Ureter (tissue), 1 donor: ENCODE measurements at regions not wholly inside any gene's neighbourhood (a gene's known extent, or its start where the extent isn't known, plus 50 kb on each side); places are given as distances from the start of the nearest gene placed in this dataset.
A peak's percentile ranks its signal among the peaks of the same experiment; 100 is the strongest.

ENCODE experiments used
- DNase-seq: peaks from one replicate; pipeline ENCODE4 v3.0.0-alpha.2; 2020; ENCODE audit warnings: low spot score
- donor health status: DM: yes; HTN: yes; CAD: no.

- no peak for DNase-seq
Measured at GRCh38 chr9:134561427-134562145, 80.0 kb upstream of the COL5A1 start.

- peak; percentile 33 for DNase-seq
Measured at GRCh38 chr9:134562146-134562849, 79.3 kb upstream of the COL5A1 start.

DNA sequence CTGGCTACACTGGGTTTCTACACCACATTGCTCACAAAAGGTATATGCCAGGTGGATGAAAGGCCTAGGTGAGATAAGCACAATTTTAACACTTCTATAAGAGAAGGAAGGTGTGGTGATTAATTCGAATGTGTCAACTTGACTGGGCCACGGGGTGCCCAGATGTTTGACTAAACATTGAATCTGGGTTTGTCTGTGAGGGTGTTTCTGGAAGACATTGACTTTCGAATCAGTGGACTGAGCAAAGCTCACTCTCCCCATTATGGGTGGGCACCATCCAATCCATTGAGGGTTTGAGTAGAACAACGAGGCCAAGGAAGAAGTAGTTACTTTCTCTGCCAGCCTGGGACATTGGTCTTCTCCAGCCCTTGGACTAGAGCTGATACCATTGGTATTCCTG is 78.2 kb upstream of the COL5A1 start:
- DNase-seq: peak; percentile 3

DNA sequence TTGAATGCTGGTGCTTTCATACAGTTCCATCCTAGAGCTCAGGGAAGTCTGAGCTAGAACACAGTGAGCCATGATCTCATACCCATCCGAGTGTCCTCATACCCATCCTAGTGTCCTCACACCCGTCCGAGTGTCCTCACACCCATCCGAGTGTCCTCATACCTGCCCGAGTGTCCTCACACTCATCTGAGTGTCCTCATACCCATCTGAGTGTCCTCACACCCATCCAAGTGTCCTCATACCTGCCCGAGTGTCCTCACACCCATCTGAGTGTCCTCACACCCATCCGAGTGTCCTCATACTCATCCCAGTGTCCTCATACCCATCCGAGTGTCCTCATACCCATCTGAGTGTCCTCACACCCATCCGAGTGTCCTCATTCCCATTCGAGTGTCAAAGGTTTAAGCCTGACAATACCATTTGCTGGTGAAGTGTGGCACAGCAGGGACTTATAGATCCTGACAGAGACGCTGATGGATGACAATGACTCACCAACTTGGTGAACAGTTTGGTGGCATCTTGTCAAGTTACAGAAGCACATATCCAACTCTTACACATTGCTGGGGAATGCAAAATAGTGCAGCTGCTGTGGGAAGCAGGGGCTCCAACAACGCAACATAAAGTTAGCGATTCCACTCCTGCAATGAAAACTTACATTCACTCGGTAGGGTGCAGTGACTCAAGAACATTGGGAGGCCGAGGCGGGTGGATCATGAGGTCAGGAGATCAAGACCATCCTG is 77.0 kb upstream of the COL5A1 start:
- DNase-seq: peak; percentile 7

DNA sequence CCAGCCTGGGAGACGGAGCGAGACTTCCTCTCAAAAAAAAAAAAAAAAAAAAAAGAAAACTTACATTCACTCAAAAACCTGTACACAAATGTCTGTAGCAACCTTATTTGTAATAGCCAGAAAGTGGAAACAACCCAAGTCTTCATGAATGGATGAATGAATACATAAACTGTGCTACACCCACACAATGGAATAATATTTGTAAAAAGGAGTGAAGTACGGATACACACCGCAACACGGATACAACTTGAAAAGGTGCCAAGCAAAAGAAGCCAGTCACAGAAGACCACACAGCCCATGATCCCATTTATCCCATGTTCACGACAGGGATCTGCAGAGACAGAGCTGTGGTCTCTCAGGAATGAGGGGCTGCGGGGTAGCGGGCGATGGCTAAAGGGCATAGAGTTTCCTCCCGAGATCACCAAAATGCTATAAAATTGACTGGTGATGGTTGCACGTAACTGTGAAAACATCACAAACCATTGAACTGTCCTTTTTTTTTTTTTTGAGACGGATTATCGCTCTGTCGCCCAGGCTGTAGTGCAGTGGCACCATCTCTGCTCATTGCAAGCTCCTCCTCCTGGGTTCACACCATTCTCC is 76.2 kb upstream of the COL5A1 start:
- DNase-seq: peak; percentile 1

DNA sequence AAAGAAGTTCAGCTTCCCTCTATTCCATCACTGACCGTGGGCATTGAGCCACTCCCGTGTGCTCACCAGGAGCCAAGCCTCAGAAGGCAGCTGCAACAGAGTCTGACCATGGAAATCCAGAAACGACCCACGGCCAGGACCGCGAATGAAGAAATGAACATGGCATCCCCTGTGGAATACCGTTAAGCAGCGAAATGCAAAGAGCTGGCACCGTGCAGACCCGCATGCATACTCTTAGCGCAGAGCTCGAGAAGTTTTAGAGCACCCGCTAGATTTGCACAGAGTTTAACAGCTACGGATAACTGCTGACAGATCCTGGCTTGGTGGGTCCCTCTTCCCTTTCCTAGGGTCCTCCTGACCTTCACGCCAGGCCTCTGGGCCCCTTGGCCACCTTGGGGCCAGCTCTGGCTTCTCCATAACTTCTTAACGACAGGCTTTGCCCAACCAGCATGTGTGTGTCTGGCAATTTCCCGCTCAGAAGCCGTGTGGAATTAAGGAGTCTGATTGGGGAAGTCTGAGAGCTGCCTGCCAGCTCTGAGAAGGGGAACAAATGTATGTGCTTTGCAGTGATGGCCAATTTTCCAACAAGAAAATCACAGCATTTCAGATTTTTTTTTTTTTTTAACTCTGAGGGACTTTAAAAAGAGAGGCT is 75.3 kb upstream of the COL5A1 start:
- DNase-seq: peak; percentile 5

GRCh38 chr9:134566936-134567335 is 74.7 kb upstream of the COL5A1 start:
- DNase-seq: peak; percentile 5

- peak; percentile 32 for DNase-seq
Measured at GRCh38 chr9:134568116-134568515, 73.5 kb upstream of the COL5A1 start.

GRCh38 chr9:134568811-134569210 is 72.8 kb upstream of the COL5A1 start:
- no peak for DNase-seq

DNA sequence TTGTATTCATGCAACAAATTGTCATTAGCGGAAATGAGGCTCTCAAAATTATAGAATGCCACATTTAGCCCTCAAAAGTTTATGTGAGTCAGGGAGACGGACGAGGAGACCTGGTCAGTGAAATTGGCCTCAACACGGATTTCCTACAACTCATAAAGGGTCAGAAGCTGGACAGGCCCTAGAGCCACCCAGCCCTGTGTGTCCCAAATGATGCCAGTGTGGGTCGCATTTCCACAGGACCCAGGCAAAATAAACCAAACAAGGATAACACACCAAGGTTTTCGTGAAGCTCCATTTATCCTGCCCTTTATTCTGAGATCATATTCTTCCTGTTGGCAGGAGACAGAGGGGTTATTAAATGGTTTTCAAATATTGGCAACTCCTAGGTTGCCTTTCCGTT is 72.0 kb upstream of the COL5A1 start:
- peak; percentile 7 for DNase-seq

DNA sequence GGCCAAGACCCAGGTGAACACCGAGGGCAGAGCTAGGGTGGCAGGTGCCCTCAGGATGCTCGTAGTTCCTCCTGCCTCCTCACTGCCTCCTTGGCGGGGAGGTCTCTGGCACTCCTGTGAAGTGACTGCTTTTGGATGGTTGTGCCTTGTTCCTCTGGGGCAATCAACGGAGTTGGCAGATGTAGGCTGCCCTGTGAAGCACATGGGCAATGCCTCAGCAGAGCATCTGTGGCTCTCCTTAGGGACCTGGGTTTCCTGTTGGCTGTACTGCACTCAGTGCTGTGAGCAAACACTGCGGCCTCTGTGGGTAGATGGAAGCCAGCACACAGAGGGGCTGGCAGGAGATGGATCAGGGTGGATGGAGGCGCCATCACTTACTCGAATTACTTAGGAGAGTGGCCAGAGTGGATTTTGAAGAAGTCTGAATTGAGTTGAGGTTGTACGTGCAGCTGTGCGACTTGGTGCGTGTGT is 71.4 kb upstream of the COL5A1 start:
- peak; percentile 28 for DNase-seq

GRCh38 chr9:134570711-134571325 is 70.8 kb upstream of the COL5A1 start:
- DNase-seq: peak; percentile 37

DNA sequence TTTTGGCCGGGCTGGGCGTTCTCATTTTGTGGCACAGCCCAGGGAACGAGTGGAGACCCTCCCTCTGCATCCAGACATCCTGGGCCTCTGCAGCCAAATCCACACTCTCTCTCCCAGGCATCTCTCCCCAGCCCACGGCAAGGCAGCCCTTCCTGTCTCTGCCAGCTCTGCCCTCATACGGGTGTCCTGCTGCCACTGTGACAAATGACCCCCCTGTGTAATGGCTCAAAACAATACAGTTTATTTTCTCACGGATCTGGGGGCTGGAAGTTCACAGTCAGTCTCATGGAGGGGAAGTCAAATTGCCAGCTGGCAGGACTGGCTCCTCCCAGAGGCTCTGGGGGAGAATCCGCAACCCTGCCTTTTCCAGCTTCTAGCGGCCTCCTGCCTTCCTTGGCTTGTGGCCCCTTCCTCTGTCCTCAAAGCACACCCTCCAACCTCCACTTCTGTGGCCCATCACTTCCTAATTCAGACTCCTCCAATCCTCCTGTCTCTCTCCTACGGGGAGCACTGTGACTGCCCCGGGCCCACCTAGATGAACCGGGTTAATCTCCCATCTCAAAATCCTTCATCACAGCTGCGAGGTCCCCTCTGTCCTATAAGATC is 70.2 kb upstream of the COL5A1 start:
- peak; percentile 24 for DNase-seq

DNA sequence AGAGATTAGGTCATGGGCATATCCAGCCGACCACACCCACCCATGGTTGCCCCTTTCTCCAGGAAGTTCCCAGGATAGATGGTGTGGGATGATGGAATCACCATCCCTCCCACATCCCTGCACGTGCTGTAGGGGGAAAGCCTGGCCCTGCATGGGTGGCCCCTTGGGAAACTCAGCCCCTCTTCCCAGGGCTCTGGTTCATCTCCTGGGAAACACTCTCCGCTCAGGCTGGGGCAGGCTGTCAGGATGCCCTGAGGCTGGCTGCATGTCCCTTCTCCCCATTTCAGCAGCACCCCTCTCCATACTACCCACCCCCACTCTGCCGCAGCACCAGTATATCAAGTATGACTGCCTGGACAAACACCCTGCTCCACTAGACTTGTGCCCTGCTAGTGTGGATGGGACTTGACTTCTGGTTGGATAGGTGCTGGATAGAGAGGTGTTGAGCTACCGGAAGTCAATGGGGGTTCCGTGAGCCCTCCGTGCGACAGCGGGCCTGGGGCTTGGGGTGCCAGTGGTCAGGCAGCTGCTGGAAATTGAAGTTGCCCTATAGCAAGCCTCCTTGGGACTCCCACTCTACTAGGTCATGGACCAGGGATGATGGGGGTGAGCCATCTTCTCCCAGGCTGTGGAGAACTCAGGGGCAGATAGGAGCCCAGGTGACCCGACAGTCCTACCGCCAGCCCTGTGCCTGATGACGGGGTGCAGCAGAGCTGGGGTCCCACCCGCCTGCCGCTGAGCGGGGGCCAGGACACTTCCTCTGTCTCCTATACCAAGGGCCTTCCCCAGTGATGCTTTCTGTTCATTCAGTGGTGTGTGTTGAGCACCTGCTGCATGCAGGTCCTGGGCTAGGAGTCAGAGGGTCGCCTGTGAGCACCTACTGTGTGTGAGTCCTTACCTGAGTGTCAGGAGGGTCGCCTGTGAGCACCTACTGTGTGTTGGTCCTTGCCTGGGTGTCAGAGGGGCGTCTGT is 69.4 kb upstream of the COL5A1 start:
- DNase-seq: peak; percentile 35

GRCh38 chr9:134574686-134575085 is 66.9 kb upstream of the COL5A1 start:
- DNase-seq: peak; percentile 9

DNA sequence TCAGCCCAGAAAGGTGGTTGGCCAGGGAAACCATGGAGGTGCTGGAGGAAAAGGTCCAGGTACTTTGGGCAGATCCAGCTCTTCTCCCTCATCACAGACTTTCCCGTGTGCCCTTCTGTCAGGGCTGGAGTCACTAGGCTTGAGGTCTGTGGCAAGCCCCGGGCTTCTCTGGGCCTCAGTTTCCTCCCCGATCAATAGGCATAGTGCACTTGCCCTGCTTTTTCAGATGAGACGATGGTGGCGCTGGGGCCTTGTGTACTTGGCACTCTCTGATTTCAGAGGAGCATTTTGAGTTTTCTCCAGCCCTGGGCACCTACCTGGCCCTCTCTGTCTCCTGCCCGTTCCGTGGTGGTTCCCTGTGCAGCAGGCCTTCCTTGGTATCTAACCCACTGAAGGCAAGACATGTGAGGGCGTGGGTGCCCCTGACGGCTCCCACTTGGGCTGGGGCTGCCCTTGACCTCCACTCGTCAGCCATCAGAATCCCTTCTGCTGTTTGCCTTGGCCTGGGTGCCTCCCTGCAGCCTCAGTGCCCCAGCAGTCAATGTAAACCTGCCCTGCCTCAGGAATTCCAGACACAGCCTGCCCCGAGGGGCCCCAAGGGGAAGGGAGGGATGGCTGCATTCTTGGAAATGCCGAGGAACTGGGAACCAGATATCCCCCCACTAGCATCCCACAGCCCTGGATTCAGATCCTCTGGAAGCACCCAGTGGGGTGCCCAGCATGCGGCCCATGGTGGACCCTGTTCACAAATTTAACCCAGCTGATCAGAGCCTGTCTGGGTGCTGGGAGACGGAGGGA is 66.3 kb upstream of the COL5A1 start:
- peak; percentile 18 for DNase-seq

DNA sequence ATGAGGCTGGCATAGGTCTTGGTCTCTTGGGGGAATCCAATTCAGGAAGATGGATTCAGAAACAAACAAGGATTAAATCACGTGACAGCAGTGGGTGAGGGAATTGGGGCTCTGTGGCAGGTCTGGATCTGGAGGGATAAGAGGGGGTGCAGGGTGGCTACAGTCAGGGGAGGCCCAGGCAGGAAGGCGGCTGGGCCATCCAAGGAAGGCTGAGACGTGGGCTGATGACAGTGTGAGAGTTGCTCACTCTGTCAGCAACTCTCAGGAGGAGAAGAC is 65.8 kb upstream of the COL5A1 start:
- peak; percentile 20 for DNase-seq

GRCh38 chr9:134585021-134585561 is 56.5 kb upstream of the COL5A1 start:
- peak; percentile 31 for DNase-seq
